Epidermal melanocyte (primary cell): ENCODE measurements at regions not wholly inside any gene's neighbourhood (a gene's known extent, or its start where the extent isn't known, plus 50 kb on each side); places are given as distances from the start of the nearest gene placed in this dataset.
"Not testable (repeated sequence)": the region's sequence is repeated elsewhere in the genome, so short reads cannot be mapped to it uniquely, and the experiment has no call there.

Experiments used
- DNase-seq: peaks from one replicate; pipeline ENCODE4 v3.0.0; 2011; ENCODE audit warnings: low spot score; ENCODE audit not compliant: insufficient read length

- no peak for DNase-seq
These were observed 79.5 kb downstream of the FAM161A start for GRCh38 chr2:61774351-61774750.

GRCh38 chr2:61771904-61772845, 81.7 kb downstream of the FAM161A start:
- peak; percentile 48 for DNase-seq

- DNase-seq: no peak
These were observed 83.1 kb downstream of the FAM161A start for GRCh38 chr2:61770746-61771145.

- DNase-seq: no peak
These were observed 83.6 kb downstream of the FAM161A start for GRCh38 chr2:61770298-61770697.

GRCh38 chr2:61769093-61769675, 84.7 kb downstream of the FAM161A start:
- no peak for DNase-seq

- DNase-seq: peak; percentile 79
These were observed 89.6 kb downstream of the FAM161A start for GRCh38 chr2:61764035-61764800.

GRCh38 chr2:61763605-61764034, 90.2 kb downstream of the FAM161A start:
- DNase-seq: peak; percentile 48

- no peak for DNase-seq
These were observed 91.6 kb downstream of the FAM161A start for GRCh38 chr2:61762292-61762691.

GRCh38 chr2:61759718-61760117, 94.1 kb downstream of the FAM161A start:
- DNase-seq: no peak

- DNase-seq: no peak
These were observed 94.9 kb downstream of the FAM161A start for GRCh38 chr2:61759005-61759404.

- DNase-seq: no peak
These were observed 95.7 kb downstream of the FAM161A start for GRCh38 chr2:61758159-61758558.

- no peak for DNase-seq
These were observed 100.3 kb downstream of the FAM161A start for GRCh38 chr2:61753512-61753911.

- DNase-seq: no peak
These were observed 103.2 kb downstream of the FAM161A start for GRCh38 chr2:61750624-61751023.

GRCh38 chr2:61742955-61743354, 110.9 kb downstream of the FAM161A start:
- no peak for DNase-seq

GRCh38 chr2:61737841-61738240, 116.0 kb downstream of the FAM161A start:
- DNase-seq: no peak

- no peak for DNase-seq
These were observed 116.9 kb downstream of the FAM161A start for GRCh38 chr2:61736953-61737352.

GRCh38 chr2:61733563-61733962, 120.3 kb downstream of the FAM161A start:
- DNase-seq: no peak

- DNase-seq: no peak
These were observed 121.1 kb downstream of the FAM161A start for GRCh38 chr2:61732787-61733186.

- DNase-seq: no peak
These were observed 126.1 kb downstream of the FAM161A start for GRCh38 chr2:61727746-61728145.

- DNase-seq: no peak
These were observed 127.2 kb downstream of the FAM161A start for GRCh38 chr2:61726456-61727209.

GRCh38 chr2:61723364-61723763, 130.5 kb downstream of the FAM161A start:
- DNase-seq: not testable (repeated sequence)
